Immature natural killer cell (primary cell): ENCODE measurements at regions not wholly inside any gene's neighbourhood (a gene's known extent, or its start where the extent isn't known, plus 50 kb on each side); places are given as distances from the start of the nearest gene placed in this dataset.

Experiments
- DNase-seq, 3 donors: peaks; one replicate each; pipeline ENCODE4 v3.0.0; 2022; ENCODE audit warnings: mixed read lengths in 1 of 3
- H3K27ac Mint-ChIP-seq, 6 donors: one replicate each; pipeline ENCODE4 v1.8.0; 2020; ENCODE audit warnings: mixed read lengths in 6 of 6, mild to moderate bottlenecking in 5 of 6, inconsistent platforms in 4 of 6, moderate library complexity in 3 of 6
- H3K27me3 Mint-ChIP-seq, 3 donors: one replicate each; pipeline ENCODE4 v1.8.0; 2020 to 2021; ENCODE audit warnings: low read depth in 3 of 3, mild to moderate bottlenecking in 3 of 3, mixed read lengths in 3 of 3, moderate library complexity in 3 of 3, inconsistent platforms in 1 of 3
- H3K36me3 Mint-ChIP-seq, 3 donors: one replicate each; pipeline ENCODE4 v1.8.0; 2020; ENCODE audit warnings: mixed read lengths in 3 of 3, inconsistent platforms in 2 of 3, mild to moderate bottlenecking in 2 of 3
- H3K4me1 Mint-ChIP-seq, 2 donors: one replicate each; pipeline ENCODE4 v1.8.0; 2020; ENCODE audit warnings: inconsistent platforms in 2 of 2, mild to moderate bottlenecking in 2 of 2, mixed read lengths in 2 of 2, moderate library complexity in 1 of 2
- H3K4me3 Mint-ChIP-seq, 5 donors: one replicate each; pipeline ENCODE4 v1.8.0; 2020; ENCODE audit warnings: mild to moderate bottlenecking in 5 of 5, mixed read lengths in 5 of 5, inconsistent platforms in 3 of 5, moderate library complexity in 3 of 5
- H3K9me3 Mint-ChIP-seq, 6 donors: one replicate each; pipeline ENCODE4 v1.8.0; 2020; ENCODE audit warnings: mild to moderate bottlenecking in 6 of 6, mixed read lengths in 6 of 6, inconsistent platforms in 4 of 6, moderate library complexity in 3 of 6

DNA sequence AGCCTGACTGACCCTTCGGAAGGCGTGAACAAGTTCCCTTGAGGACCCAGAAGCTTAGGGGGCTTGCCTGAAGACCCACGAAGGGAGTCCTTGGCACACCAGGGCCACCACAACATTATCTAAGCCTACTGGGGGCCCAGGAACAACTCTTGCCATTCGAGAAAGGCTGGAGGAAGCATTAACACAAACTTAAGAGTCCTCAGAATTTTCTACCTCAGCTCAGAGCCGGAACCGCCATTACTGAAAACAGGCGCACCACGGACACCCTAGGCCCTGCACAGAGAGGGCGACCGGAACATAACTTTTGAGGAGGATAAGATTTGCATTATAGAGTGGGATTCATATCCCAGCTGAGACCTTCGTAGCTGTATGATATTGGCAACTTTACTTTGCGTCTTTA lies 229.1 kb downstream of the ADAM29 start:
- H3K36me3 Mint-ChIP-seq = peaks cover 0 to 5% (median 0%) of the 10 kb centered on the region in 3 donors
- DNase-seq = no peak
- H3K4me3 Mint-ChIP-seq = no peak overlapping the region
- H3K27me3 Mint-ChIP-seq = peaks cover 0 to 1% (median 0%) of the 10 kb centered on the region in 3 donors
- H3K4me1 Mint-ChIP-seq = no peaks in the 10 kb centered on the region
- no peak overlapping the region for H3K27ac Mint-ChIP-seq
- peaks cover 18 to 60% (median 25%) of the 10 kb centered on the region in 6 donors for H3K9me3 Mint-ChIP-seq

DNA sequence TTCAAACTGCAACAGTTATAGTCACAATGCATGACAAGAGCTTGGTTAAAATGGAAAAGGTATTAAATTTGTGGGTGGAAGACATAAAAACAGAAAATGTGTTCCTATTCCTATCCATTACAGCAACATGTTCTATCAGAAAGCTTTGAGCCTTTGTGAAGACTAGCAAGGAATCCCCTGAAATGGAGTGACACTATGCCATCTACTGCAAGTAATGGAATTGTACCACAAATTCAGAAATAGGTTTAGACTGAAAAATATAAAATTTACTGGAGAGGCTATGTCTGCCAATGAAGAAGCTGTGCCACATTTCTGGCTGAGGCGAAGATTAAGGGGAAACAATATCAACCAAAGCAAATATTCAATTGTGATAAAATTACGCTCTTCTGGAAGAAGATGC lies 247.9 kb downstream of the ADAM29 start:
- Mint-ChIP-seq H3K36me3 (no peaks in the 10 kb centered on the region), H3K27me3 (no peaks in the 10 kb centered on the region), H3K4me1 (no peaks in the 10 kb centered on the region), H3K9me3 (peaks cover 0 to 45% (median 13%) of the 10 kb centered on the region in 6 donors), H3K4me3 (no peak overlapping the region), H3K27ac (no peak overlapping the region)
- no peak for DNase-seq

DNA sequence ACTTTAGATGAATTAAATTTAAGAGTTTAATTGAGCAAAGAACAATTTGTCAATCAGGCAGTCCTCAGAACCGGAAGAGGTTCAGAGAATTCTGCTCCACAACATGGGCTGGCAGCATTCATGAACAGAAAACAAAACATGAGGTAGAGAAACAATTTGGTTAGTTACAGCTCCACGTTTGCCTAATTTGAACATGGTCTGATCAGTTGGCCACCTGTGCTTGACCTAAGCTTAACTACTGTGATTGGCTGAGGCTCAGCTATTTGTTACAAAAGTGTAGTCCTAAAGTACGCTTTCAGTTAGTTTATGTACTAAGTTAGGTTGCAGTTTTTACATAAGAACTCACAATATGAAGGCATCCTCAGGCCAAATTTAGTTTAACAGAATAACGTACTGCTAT lies 258.6 kb downstream of the ADAM29 start:
- Mint-ChIP-seq H3K4me3 (no peak overlapping the region), H3K27me3 (no peaks in the 10 kb centered on the region), H3K36me3 (no peaks in the 10 kb centered on the region), H3K9me3 (peaks cover 15 to 46% (median 29%) of the 10 kb centered on the region in 6 donors), H3K4me1 (no peaks in the 10 kb centered on the region), H3K27ac (no peak overlapping the region)
- no peak for DNase-seq

DNA sequence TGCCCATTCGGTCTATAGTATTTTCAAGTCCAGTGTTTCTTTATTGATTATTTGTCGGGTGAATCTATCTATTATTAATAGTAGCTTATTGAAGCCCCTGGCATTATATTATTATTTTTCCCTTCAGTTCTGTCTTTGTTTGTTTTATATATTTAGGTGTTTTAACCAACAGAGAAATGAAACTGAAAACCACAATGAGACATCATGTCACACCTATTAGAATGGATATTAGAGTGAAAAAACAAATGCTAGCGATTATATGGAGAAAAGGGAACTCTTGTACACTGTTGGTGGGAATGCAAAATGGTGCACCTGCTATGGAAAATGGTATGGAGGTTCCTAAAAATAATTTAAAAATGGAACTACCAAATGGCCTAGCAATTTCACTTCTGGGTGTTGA lies 272.5 kb downstream of the ADAM29 start:
- no peaks in the 10 kb centered on the region for H3K4me1 Mint-ChIP-seq
- DNase-seq = no peak
- no peak overlapping the region for H3K27ac Mint-ChIP-seq
- H3K4me3 Mint-ChIP-seq = no peak overlapping the region
- H3K9me3 Mint-ChIP-seq = peaks cover 5 to 39% (median 15%) of the 10 kb centered on the region in 6 donors
- peaks cover 0 to 2% (median 0%) of the 10 kb centered on the region in 3 donors for H3K27me3 Mint-ChIP-seq
- no peaks in the 10 kb centered on the region for H3K36me3 Mint-ChIP-seq

DNA sequence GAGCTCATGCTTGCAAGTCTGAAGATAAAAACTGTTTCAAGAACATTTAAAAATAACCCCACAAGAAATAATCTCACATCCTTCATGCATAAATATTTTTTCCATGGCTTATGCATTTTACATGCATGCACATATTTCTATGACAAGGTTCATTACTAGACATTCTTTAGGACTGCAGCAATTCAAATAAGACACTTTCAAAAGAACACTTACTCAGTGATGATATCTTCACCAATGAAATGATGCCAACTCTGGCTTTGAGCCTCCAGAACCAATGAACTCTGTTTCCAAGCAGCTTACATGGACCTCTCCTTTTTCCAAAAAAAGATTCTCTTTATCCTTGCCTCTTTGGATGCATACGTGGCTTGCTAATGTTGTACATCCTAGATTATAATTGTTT lies 279.9 kb downstream of the ADAM29 start:
- Mint-ChIP-seq H3K9me3 (peaks cover 2 to 26% (median 18%) of the 10 kb centered on the region in 6 donors), H3K27ac (no peak overlapping the region), H3K36me3 (no peaks in the 10 kb centered on the region), H3K4me3 (no peak overlapping the region), H3K27me3 (no peaks in the 10 kb centered on the region), H3K4me1 (no peaks in the 10 kb centered on the region)
- no peak for DNase-seq

DNA sequence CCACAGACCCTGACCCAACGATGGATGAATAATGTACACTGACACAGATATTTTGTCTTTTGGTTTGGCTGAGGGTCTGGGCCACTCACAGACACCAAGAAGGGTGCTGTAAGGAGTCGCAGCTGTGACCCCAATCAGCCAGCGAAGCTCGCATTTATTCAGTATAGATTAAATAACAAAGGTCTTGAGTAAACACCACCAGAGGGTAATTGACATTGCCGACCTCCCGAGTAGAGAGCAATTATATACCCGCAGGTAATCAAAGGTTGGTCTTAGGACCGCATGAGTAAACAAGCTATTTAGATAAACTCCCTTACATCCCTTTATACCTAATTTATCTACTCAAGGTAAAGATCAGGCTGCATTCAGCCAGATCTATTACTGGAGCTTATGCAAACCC lies 297.1 kb downstream of the ADAM29 start:
- no peaks in the 10 kb centered on the region for H3K4me1 Mint-ChIP-seq
- peaks cover 8 to 41% (median 13%) of the 10 kb centered on the region in 6 donors for H3K9me3 Mint-ChIP-seq
- H3K36me3 Mint-ChIP-seq = no peaks in the 10 kb centered on the region
- H3K27ac Mint-ChIP-seq = no peak overlapping the region
- no peaks in the 10 kb centered on the region for H3K27me3 Mint-ChIP-seq
- DNase-seq = no peak
- no peak overlapping the region for H3K4me3 Mint-ChIP-seq

DNA sequence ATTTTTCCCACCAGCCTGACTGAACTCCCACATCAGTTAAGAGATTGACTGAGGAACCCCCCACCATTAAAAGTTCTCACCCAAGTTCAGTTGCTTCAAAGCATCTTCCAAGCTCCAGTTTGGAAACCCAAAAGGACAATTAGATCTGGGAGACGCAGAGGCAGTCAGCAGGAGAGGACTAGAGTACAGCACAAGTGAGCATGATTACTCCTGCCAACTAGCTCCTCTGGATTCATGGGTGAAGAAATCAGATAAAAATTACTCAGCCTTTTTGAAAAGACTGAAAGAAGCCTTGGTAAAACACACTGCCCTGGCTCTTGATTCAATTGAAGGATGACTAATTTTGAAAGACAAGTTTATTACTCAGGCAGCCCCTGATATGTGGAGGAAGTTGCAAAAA lies 297.5 kb downstream of the ADAM29 start:
- no peak overlapping the region for H3K27ac Mint-ChIP-seq

DNA sequence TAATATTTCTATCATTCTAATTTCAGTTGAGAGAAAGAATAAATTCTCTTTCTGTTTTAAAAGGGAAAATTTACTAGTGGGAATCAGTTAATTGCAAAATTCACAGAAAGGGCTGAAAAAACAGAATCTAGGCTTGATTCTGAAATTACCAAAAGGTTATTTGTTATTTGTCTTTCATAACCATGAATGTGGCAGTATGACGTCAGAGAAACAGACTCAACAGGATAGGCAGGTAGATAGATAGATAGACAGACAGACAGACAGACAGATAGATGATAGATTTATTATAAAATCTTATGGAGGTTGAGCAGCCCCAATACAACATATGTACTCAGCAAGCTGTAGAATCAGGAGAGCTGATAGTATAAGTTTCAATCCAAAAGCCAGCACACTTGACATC lies 311.0 kb downstream of the ADAM29 start:
- no peak for DNase-seq
- Mint-ChIP-seq H3K27me3 (peaks cover 0 to 2% (median 0%) of the 10 kb centered on the region in 3 donors), H3K4me1 (no peaks in the 10 kb centered on the region), H3K27ac (no peak overlapping the region), H3K36me3 (no peaks in the 10 kb centered on the region), H3K9me3 (peaks cover 0 to 22% (median 7%) of the 10 kb centered on the region in 6 donors), H3K4me3 (no peak overlapping the region)

More for the DNA sequence above, 297.5 kb downstream of the ADAM29 start:
- Mint-ChIP-seq H3K9me3 (peaks cover 8 to 41% (median 13%) of the 10 kb centered on the region in 6 donors), H3K27me3 (no peaks in the 10 kb centered on the region), H3K4me3 (no peak overlapping the region), H3K4me1 (no peaks in the 10 kb centered on the region), H3K36me3 (no peaks in the 10 kb centered on the region)
- no peak for DNase-seq

DNA sequence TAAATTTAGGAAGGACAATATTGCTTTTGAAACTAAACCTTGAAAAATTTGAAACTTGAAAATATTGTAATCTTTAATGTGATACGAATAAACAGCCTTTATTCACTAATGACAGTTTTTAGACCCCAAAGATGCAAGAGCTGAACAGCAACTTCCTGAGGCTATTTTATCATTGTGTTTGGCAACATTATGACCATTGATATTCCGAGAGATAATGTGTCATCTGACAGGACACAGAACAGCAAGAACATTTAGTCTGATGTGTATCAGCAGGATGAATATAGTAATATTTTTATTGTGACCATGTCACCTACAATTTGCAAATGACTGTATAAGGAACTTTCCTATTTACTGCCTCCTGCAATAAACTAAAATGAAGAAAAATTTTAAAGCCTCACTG lies 316.0 kb downstream of the ADAM29 start:
- DNase-seq = no peak
- Mint-ChIP-seq H3K4me3 (no peak overlapping the region), H3K27me3 (peaks cover 0 to 2% (median 0%) of the 10 kb centered on the region in 3 donors), H3K36me3 (no peaks in the 10 kb centered on the region), H3K4me1 (no peaks in the 10 kb centered on the region), H3K27ac (no peak overlapping the region), H3K9me3 (peaks cover 0 to 12% (median under 1%) of the 10 kb centered on the region in 6 donors)

DNA sequence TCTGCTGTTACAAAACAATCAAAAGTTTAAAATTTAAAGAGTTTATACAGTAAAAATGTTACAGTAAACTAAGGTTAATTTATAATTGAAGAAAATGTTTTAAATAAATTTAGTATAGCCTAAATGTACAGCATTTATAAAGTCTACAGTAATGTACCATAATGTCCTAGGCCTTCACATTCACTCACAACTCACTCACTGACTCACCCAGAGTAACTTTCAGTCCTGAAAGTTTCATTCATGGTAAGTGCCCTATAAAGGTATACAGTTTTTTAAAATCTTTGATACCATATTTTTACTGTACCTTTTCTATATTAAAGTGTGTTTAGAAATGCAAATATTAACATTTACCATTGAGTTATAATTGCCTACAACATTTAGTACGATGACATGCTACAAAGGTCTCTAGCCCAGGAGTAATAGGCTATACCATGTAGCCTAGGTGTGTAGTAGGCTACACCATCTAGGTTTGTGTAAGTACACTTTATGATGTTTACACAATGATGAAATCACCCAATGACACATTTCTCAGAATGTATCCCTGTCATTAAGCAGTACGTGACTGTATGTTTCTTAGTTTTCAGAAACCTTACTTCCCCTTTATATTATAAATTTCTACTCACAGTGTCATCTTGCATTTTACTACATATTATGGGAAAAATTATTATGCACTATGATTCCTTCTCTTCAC lies 320.8 kb downstream of the ADAM29 start:
- H3K27me3 Mint-ChIP-seq = peaks cover 0 to 2% (median 0%) of the 10 kb centered on the region in 3 donors
- H3K9me3 Mint-ChIP-seq = peaks cover 0 to 9% (median 3%) of the 10 kb centered on the region in 6 donors
- H3K4me1 Mint-ChIP-seq = no peaks in the 10 kb centered on the region
- H3K27ac Mint-ChIP-seq = no peak overlapping the region
- no peak overlapping the region for H3K4me3 Mint-ChIP-seq
- no peak for DNase-seq
- H3K36me3 Mint-ChIP-seq = no peaks in the 10 kb centered on the region

DNA sequence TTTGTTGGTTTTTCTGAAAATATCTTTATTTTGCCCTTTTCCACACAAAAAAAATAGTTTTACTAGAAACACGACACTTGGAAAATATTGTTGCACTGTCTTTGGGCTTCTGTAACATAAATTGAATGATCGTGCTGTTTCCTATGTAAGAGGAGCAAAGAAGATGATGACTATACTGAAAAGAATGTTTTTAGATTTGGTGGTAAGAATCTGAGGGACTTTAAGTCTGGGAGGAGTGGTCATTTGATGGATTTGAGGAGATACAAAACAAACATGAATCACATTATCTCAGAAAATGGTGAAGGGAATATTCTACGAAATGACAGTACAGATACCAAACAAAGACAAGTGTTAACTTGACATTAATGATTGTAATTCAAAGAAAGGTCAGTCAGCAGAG lies 328.8 kb downstream of the ADAM29 start:
- no peak overlapping the region for H3K4me3 Mint-ChIP-seq
- no peak for DNase-seq

DNA sequence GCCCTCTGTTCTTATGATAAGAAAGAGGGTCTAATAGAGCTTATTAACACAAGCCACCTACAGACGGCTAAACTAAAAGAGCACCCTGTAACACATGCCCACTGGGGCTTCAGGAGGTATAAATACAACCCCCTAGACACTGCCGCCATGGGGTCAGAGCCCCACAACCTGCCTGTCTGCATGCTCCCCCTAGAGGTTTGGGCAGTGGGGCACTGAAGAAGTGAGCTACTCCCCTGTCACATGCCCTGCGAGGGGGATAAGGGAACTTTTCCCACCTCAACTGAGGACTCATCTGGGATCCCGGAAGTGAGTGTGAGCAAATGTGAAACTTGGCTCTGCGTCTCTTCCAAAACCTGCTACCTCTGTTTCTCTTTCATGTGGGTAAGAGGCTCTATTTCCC lies 334.5 kb downstream of the ADAM29 start:
- H3K27me3 Mint-ChIP-seq = peaks cover 0 to 4% (median 2%) of the 10 kb centered on the region in 3 donors
- H3K9me3 Mint-ChIP-seq = peaks cover 8 to 38% (median 20%) of the 10 kb centered on the region in 6 donors
- no peaks in the 10 kb centered on the region for H3K4me1 Mint-ChIP-seq
- no peak for DNase-seq
- no peak overlapping the region for H3K4me3 Mint-ChIP-seq
- H3K27ac Mint-ChIP-seq = no peak overlapping the region
- H3K36me3 Mint-ChIP-seq = no peaks in the 10 kb centered on the region

More for the DNA sequence above, 328.8 kb downstream of the ADAM29 start:
- H3K36me3 Mint-ChIP-seq = no peaks in the 10 kb centered on the region
- no peaks in the 10 kb centered on the region for H3K4me1 Mint-ChIP-seq
- H3K9me3 Mint-ChIP-seq = peaks cover 7 to 37% (median 18%) of the 10 kb centered on the region in 6 donors
- H3K27ac Mint-ChIP-seq = no peak overlapping the region
- peaks cover 0 to 2% (median 2%) of the 10 kb centered on the region in 3 donors for H3K27me3 Mint-ChIP-seq

DNA sequence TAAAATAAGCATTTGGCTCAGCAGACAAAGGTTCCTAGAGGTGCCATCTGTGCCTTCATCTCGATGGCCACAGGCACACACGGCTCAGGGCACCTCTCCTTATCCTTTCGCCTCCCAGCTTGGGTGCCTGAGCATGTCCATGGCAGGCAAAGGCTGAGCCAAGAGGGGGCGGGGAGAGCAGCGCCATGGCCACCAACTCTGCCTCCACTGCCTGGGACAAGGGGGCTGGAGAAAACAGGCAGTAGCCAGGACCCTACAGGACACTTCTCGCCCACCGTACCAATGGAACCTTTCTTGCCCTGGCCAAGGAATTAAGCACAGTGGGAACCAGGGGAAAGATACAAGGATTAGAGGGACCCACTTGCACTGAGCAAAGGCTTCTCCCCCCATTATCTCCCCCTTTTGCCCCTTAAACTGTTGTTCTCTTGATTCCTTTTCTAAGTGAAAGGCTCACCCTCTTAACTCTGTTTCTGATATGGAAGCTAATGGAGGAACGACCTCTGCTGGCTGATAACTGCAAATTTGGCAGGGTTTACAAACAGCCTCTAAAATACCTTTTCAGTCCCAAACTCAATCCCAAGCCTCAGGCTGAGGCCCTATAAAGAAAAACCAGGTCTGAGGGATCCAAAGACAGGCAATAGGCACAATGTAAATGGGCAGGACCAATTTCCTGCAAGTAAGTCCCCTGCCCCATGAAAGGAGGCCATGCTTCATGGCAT lies 335.2 kb downstream of the ADAM29 start:
- Mint-ChIP-seq H3K4me1 (no peaks in the 10 kb centered on the region), H3K9me3 (peaks cover 8 to 37% (median 19%) of the 10 kb centered on the region in 6 donors), H3K36me3 (no peaks in the 10 kb centered on the region), H3K4me3 (no peak overlapping the region), H3K27me3 (peaks cover 0 to 4% (median 2%) of the 10 kb centered on the region in 3 donors), H3K27ac (no peak overlapping the region)
- peak in 1 of 3 donors; percentile 13 for DNase-seq

DNA sequence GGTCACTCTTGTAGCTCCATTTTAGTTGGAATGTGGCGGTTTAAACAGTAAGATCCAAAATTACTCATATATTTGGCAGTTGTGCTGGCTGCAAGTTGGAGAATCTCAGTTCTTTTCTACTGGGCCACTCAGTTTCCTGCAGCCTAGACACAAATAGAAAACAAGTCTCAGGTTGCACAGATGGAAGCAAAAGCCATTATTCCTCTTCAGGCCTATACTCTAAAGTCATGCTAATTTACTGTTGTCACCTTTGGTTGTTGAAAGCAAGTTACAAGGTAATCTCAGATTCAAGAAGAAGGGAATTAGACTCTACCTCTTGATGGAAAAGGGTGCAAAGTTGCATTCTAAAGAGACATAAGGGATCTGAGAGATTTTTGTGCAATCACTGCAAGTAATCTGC lies 345.4 kb downstream of the ADAM29 start:
- DNase-seq = no peak
- no peak overlapping the region for H3K4me3 Mint-ChIP-seq
- no peak overlapping the region for H3K27ac Mint-ChIP-seq
- no peaks in the 10 kb centered on the region for H3K27me3 Mint-ChIP-seq
- H3K36me3 Mint-ChIP-seq = no peaks in the 10 kb centered on the region
- H3K9me3 Mint-ChIP-seq = peaks cover 3 to 31% (median 13%) of the 10 kb centered on the region in 6 donors
- H3K4me1 Mint-ChIP-seq = no peaks in the 10 kb centered on the region
